ENCODE measurements at regions not wholly inside any gene's neighbourhood (a gene's known extent, or its start where the extent isn't known, plus 50 kb on each side); places are given as distances from the start of the nearest gene placed in this dataset.

- Histone ChIP-seq H3K4me2 (ENCODE audit: low read length) (no peak overlapping the region), H3K4me1 (ENCODE audit: control insufficient read depth, low read length) (no peaks in the 10 kb centered on the region), H3K27me3 (ENCODE audit: control insufficient read depth, low read length) (no peaks in the 10 kb centered on the region), H3K4me3 (ENCODE audit: low read length) (no peak overlapping the region), H3K9me2 (replicated peaks; ENCODE audit: control insufficient read depth, low read length) (no peaks in the 10 kb centered on the region), H3K9me3 (ENCODE audit: control insufficient read depth, insufficient read depth, low read length) (no peaks in the 10 kb centered on the region), H3K36me3 (ENCODE audit: control insufficient read depth, low read length) (no peaks in the 10 kb centered on the region), H3K79me2 (ENCODE audit: control insufficient read depth, low read length) (no peaks in the 10 kb centered on the region), H4K20me1 (ENCODE audit: control insufficient read depth, insufficient read depth, low read depth, low read length) (no peaks in the 10 kb centered on the region), H3F3A (ENCODE audit: control insufficient read depth, insufficient read depth) (no peaks in the 10 kb centered on the region), H3K27ac (ENCODE audit: low read depth, low read length) (no peak overlapping the region)
- TF ChIP-seq EZH2phosphoT487 (IDR thresholded peaks at IDR 0.05; ENCODE audit: borderline replicate concordance, low read length): no peak
- no peak for TF ChIP-seq CTCF (IDR thresholded peaks at IDR 0.05; ENCODE audit: low read depth, low read length, poor library complexity, severe bottlenecking)
Measured at GRCh38 chr14:85987292-85987691, 457.3 kb downstream of the FLRT2 start.

- no peaks in the 10 kb centered on the region for H4K20me1 ChIP-seq (ENCODE audit: control insufficient read depth, insufficient read depth, low read depth, low read length)
- no peak overlapping the region for H3K27ac ChIP-seq (ENCODE audit: low read depth, low read length)
- H3K9me3 ChIP-seq (ENCODE audit: control insufficient read depth, insufficient read depth, low read length): no peaks in the 10 kb centered on the region
- no peaks in the 10 kb centered on the region for H3K27me3 ChIP-seq (ENCODE audit: control insufficient read depth, low read length)
- H3K9me2 ChIP-seq (replicated peaks; ENCODE audit: control insufficient read depth, low read length): no peaks in the 10 kb centered on the region
- H3K36me3 ChIP-seq (ENCODE audit: control insufficient read depth, low read length): no peaks in the 10 kb centered on the region
- no peaks in the 10 kb centered on the region for H3K4me1 ChIP-seq (ENCODE audit: control insufficient read depth, low read length)
- TF ChIP-seq EZH2phosphoT487 (IDR thresholded peaks at IDR 0.05; ENCODE audit: borderline replicate concordance, low read length): no peak
- TF ChIP-seq CTCF (IDR thresholded peaks at IDR 0.05; ENCODE audit: low read depth, low read length, poor library complexity, severe bottlenecking): no peak
- H3K4me2 ChIP-seq (ENCODE audit: low read length): no peak overlapping the region
- no peaks in the 10 kb centered on the region for H3K79me2 ChIP-seq (ENCODE audit: control insufficient read depth, low read length)
- H3F3A ChIP-seq (ENCODE audit: control insufficient read depth, insufficient read depth): no peaks in the 10 kb centered on the region
- H3K4me3 ChIP-seq (ENCODE audit: low read length): no peak overlapping the region
Measured at GRCh38 chr14:85978582-85979250, 448.8 kb downstream of the FLRT2 start.

GRCh38 chr14:85974602-85975001, 444.7 kb downstream of the FLRT2 start:
- Histone ChIP-seq H3F3A (ENCODE audit: control insufficient read depth, insufficient read depth) (no peaks in the 10 kb centered on the region), H3K4me1 (ENCODE audit: control insufficient read depth, low read length) (no peaks in the 10 kb centered on the region), H3K4me2 (ENCODE audit: low read length) (no peak overlapping the region), H3K27me3 (ENCODE audit: control insufficient read depth, low read length) (no peaks in the 10 kb centered on the region), H3K4me3 (ENCODE audit: low read length) (no peak overlapping the region), H4K20me1 (ENCODE audit: control insufficient read depth, insufficient read depth, low read depth, low read length) (no peaks in the 10 kb centered on the region), H3K9me3 (ENCODE audit: control insufficient read depth, insufficient read depth, low read length) (no peaks in the 10 kb centered on the region), H3K79me2 (ENCODE audit: control insufficient read depth, low read length) (no peaks in the 10 kb centered on the region), H3K9me2 (replicated peaks; ENCODE audit: control insufficient read depth, low read length) (no peaks in the 10 kb centered on the region), H3K36me3 (ENCODE audit: control insufficient read depth, low read length) (no peaks in the 10 kb centered on the region), H3K27ac (ENCODE audit: low read depth, low read length) (no peak overlapping the region)
- TF ChIP-seq EZH2phosphoT487 (IDR thresholded peaks at IDR 0.05; ENCODE audit: borderline replicate concordance, low read length) (no peak), CTCF (IDR thresholded peaks at IDR 0.05; ENCODE audit: low read depth, low read length, poor library complexity, severe bottlenecking) (no peak)
